H9 (cell line): ENCODE measurements at regions not wholly inside any gene's neighbourhood (a gene's known extent, or its start where the extent isn't known, plus 50 kb on each side); places are given as distances from the start of the nearest gene placed in this dataset.

Experiments used
- DNase-seq: peaks from one replicate; pipeline ENCODE4 v3.0.0-alpha.2; 2017
- H2AFZ ChIP-seq: one replicate; pipeline ENCODE4 v1.6.1; 2013; ENCODE audit warnings: mild to moderate bottlenecking, low read length, control low read depth, moderate library complexity
- H2AK5ac ChIP-seq: 2 replicates; pipeline ENCODE4 v1.6.1; 2013; ENCODE audit warnings: low read length, control low read depth, mixed read lengths; ENCODE audit not compliant: insufficient read length
- H2BK120ac ChIP-seq: one replicate; pipeline ENCODE4 v1.6.1; 2013; ENCODE audit warnings: low read depth, mild to moderate bottlenecking, low read length, control low read depth, inconsistent platforms; ENCODE audit not compliant: poor library complexity, severe bottlenecking
- H2BK12ac ChIP-seq: 2 replicates; pipeline ENCODE4 v1.6.1; 2013; ENCODE audit warnings: low read length, control low read depth, mixed read lengths, low read depth; ENCODE audit not compliant: insufficient read length
- H2BK15ac ChIP-seq: 2 replicates; pipeline ENCODE4 v1.6.1; 2013; ENCODE audit warnings: low read depth, low read length, control low read depth
- H2BK20ac ChIP-seq: one replicate; pipeline ENCODE4 v1.6.1; 2013; ENCODE audit warnings: low read depth, mild to moderate bottlenecking, low read length, control low read depth, inconsistent platforms; ENCODE audit not compliant: poor library complexity, severe bottlenecking
- H2BK5ac ChIP-seq: 2 replicates; pipeline ENCODE4 v1.6.1; 2013; ENCODE audit warnings: low read length, control low read depth, mixed read lengths; ENCODE audit not compliant: insufficient read length
- H3K14ac ChIP-seq: 2 replicates; pipeline ENCODE4 v1.6.1; 2013; ENCODE audit warnings: low read length, control low read depth; ENCODE audit not compliant: insufficient read depth
- H3K18ac ChIP-seq: 2 replicates; pipeline ENCODE4 v1.6.1; 2013; ENCODE audit warnings: low read depth, mild to moderate bottlenecking, mixed read lengths, low read length, control low read depth; ENCODE audit not compliant: insufficient read length
- H3K23ac ChIP-seq: 2 replicates; pipeline ENCODE4 v1.6.1; 2013; ENCODE audit warnings: low read length, control low read depth, mixed read lengths, low read depth; ENCODE audit not compliant: insufficient read length
- H3K23me2 ChIP-seq: 2 replicates; pipeline ENCODE4 v1.6.1; 2013; ENCODE audit warnings: low read depth, mild to moderate bottlenecking, mixed read lengths, low read length, control low read depth; ENCODE audit not compliant: insufficient read length, poor library complexity, severe bottlenecking
- H3K27ac ChIP-seq: 2 replicates; pipeline ENCODE4 v1.5.1; 2013; ENCODE audit warnings: low read length, control low read depth, mixed read lengths, low read depth; ENCODE audit not compliant: insufficient read length
- H3K27me3 ChIP-seq: 2 replicates; pipeline ENCODE4 v1.6.1; 2013; ENCODE audit warnings: low read length, control low read depth, inconsistent platforms; ENCODE audit not compliant: insufficient read depth
- H3K4ac ChIP-seq: 2 replicates; pipeline ENCODE4 v1.6.1; 2013; ENCODE audit warnings: low read depth, mild to moderate bottlenecking, control low read depth, inconsistent platforms, low read length, moderate library complexity
- H3K4me1 ChIP-seq: 2 replicates; pipeline ENCODE4 v1.6.1; 2013; ENCODE audit warnings: low read length, control low read depth, inconsistent platforms; ENCODE audit not compliant: insufficient read depth
- H3K4me2 ChIP-seq: 2 replicates; pipeline ENCODE4 v1.6.1; 2013; ENCODE audit warnings: low read length, control low read depth, mixed read lengths; ENCODE audit not compliant: insufficient read length, insufficient read depth
- H3K56ac ChIP-seq: 2 replicates; pipeline ENCODE4 v1.6.1; 2013; ENCODE audit warnings: low read depth, mild to moderate bottlenecking, mixed read lengths, low read length, control low read depth; ENCODE audit not compliant: insufficient read length
- H3K79me1 ChIP-seq: 2 replicates; pipeline ENCODE4 v1.6.1; 2013; ENCODE audit warnings: low read depth, mild to moderate bottlenecking, moderate library complexity, low read length, control low read depth, inconsistent platforms; ENCODE audit not compliant: insufficient read depth, poor library complexity, severe bottlenecking
- H3K79me2 ChIP-seq: 2 replicates; pipeline ENCODE4 v1.6.1; 2013; ENCODE audit warnings: low read length, control low read depth, inconsistent platforms; ENCODE audit not compliant: insufficient read depth
- H3K9ac ChIP-seq: 2 replicates; pipeline ENCODE4 v1.6.1; 2013; ENCODE audit warnings: low read length, control low read depth, mixed read lengths; ENCODE audit not compliant: insufficient read length; ENCODE audit errors: extremely low read depth
- H3K9me3 ChIP-seq: one replicate; pipeline ENCODE4 v1.6.1; 2013; ENCODE audit warnings: low read depth, low read length, inconsistent platforms; ENCODE audit not compliant: control insufficient read depth
- H3T11ph ChIP-seq: one replicate; pipeline ENCODE4 v1.6.1; 2013; ENCODE audit warnings: mild to moderate bottlenecking, low read length, control low read depth, inconsistent platforms
- H4K20me1 ChIP-seq: one replicate; pipeline ENCODE4 v1.6.1; 2013; ENCODE audit not compliant: control insufficient read depth, insufficient read length, insufficient read depth
- H4K5ac ChIP-seq: 2 replicates; pipeline ENCODE4 v1.6.1; 2013; ENCODE audit warnings: low read depth, mild to moderate bottlenecking, mixed read lengths, low read length, control low read depth; ENCODE audit not compliant: insufficient read length
- H4K8ac ChIP-seq: replicated peaks from 2 replicates; pipeline ENCODE4 v1.6.1; 2013; ENCODE audit warnings: low read length, control low read depth, mixed read lengths, low read depth; ENCODE audit not compliant: insufficient read length
- H4K91ac ChIP-seq: 2 replicates; pipeline ENCODE4 v1.6.1; 2013; ENCODE audit warnings: low read depth, mild to moderate bottlenecking, moderate library complexity, mixed read lengths, low read length, control low read depth; ENCODE audit not compliant: insufficient read length
- H3K27ac Mint-ChIP-seq, 3 experiments: 2 replicates in 2 of 3; 3 replicates in 1 of 3; pipeline ENCODE4 v1.8.0; 2020 to 2021; ENCODE audit warnings: mixed read lengths in 3 of 3, mild to moderate bottlenecking in 1 of 3, moderate library complexity in 1 of 3
- H3K27me3 Mint-ChIP-seq: 2 replicates; pipeline ENCODE4 v1.8.0; 2021; ENCODE audit warnings: low read depth, mild to moderate bottlenecking, moderate library complexity, mixed read lengths
- H3K36me3 Mint-ChIP-seq, 3 experiments: 2 replicates in 2 of 3; 3 replicates in 1 of 3; pipeline ENCODE4 v1.8.0; 2020 to 2021; ENCODE audit warnings: low read depth in 3 of 3, mixed read lengths in 3 of 3; ENCODE audit not compliant: insufficient read depth in 1 of 3
- H3K4me1 Mint-ChIP-seq, 2 experiments: 2 replicates each; pipeline ENCODE4 v1.8.0; 2020; ENCODE audit warnings: mixed read lengths in 2 of 2
- H3K4me3 Mint-ChIP-seq, 2 experiments: 2 replicates in 1 of 2; 3 replicates in 1 of 2; pipeline ENCODE4 v1.8.0; 2020 to 2021; ENCODE audit warnings: mild to moderate bottlenecking in 2 of 2, mixed read lengths in 2 of 2, moderate library complexity in 1 of 2
- H3K9me3 Mint-ChIP-seq, 2 experiments: 2 replicates in 1 of 2; 3 replicates in 1 of 2; pipeline ENCODE4 v1.8.0; 2020; ENCODE audit warnings: mild to moderate bottlenecking in 2 of 2, mixed read lengths in 2 of 2, moderate library complexity in 1 of 2
- CTCF ChIP-seq: fragments of 200-600 bp; sonication (generic); conservative IDR thresholded peaks from 3 replicates; pipeline ENCODE4 v1.8.0; 2021; ENCODE audit warnings: antibody characterized with exemption, mild to moderate bottlenecking

GRCh38 chr4:45957353-45957752, 166.5 kb downstream of the GABRG1 start:
- H3K27ac Mint-ChIP-seq = no peak overlapping the region
- Histone ChIP-seq H2BK12ac (no peak overlapping the region), H2BK120ac (no peak overlapping the region), H3K79me1 (no peaks in the 10 kb centered on the region), H2AK5ac (no peak overlapping the region), H4K20me1 (no peaks in the 10 kb centered on the region), H3K14ac (no peak overlapping the region), H3K79me2 (no peaks in the 10 kb centered on the region), H3K4me1 (no peaks in the 10 kb centered on the region), H2BK5ac (no peak overlapping the region), H3T11ph (no peak overlapping the region), H3K18ac (no peak overlapping the region), H3K27ac (no peak overlapping the region), H4K8ac (no peak overlapping the region), H3K4me2 (no peak overlapping the region), H3K27me3 (no peaks in the 10 kb centered on the region), H3K23ac (no peak overlapping the region), H2AFZ (no peak overlapping the region), H3K4ac (no peak overlapping the region), H4K91ac (no peak overlapping the region), H4K5ac (no peak overlapping the region), H3K9me3 (no peaks in the 10 kb centered on the region), H3K56ac (no peak overlapping the region), H3K23me2 (no peaks in the 10 kb centered on the region), H3K9ac (no peak overlapping the region), H2BK20ac (no peak overlapping the region), H2BK15ac (no peak overlapping the region)
- no peaks in the 10 kb centered on the region for H3K27me3 Mint-ChIP-seq
- H3K4me1 Mint-ChIP-seq = no peaks in the 10 kb centered on the region
- no peaks in the 10 kb centered on the region; a peak in 1 of 7 replicates for H3K36me3 Mint-ChIP-seq
- no peak for DNase-seq
- peaks cover under 1% of the 10 kb centered on the region in 2 experiments; a peak in 2 of 5 replicates for H3K9me3 Mint-ChIP-seq
- no peak overlapping the region for H3K4me3 Mint-ChIP-seq
- TF ChIP-seq CTCF = no peak
